ENCODE measurements at regions not wholly inside any gene's neighbourhood (a gene's known extent, or its start where the extent isn't known, plus 50 kb on each side); places are given as distances from the start of the nearest gene placed in this dataset.
"Not testable (repeated sequence)": the region's sequence is repeated elsewhere in the genome, so short reads cannot be mapped to it uniquely, and the experiment has no call there.

GRCh38 chr6:137625100-137625661 is 131.0 kb upstream of the OLIG3 start:
- H3K36me3 ChIP-seq (ENCODE audit: control insufficient read depth in 1 of 2, insufficient read depth in 2 of 2, low read length in 2 of 2), result no peaks in the 10 kb centered on the region
- H3K27me3 ChIP-seq (ENCODE audit: low read depth, low read length), result no peaks in the 10 kb centered on the region
- no peak overlapping the region for H3K4me3 ChIP-seq (ENCODE audit: low read depth in 1 of 2, low read length in 2 of 2)
- no peak overlapping the region for H3K27ac ChIP-seq (ENCODE audit: low read length)
- H3K9me3 ChIP-seq (ENCODE audit: control insufficient read depth in 1 of 2, low read length in 2 of 2), result no peaks in the 10 kb centered on the region
- no peaks in the 10 kb centered on the region for H3K4me1 ChIP-seq (ENCODE audit: control insufficient read depth in 1 of 2, insufficient read depth in 2 of 2, low read length in 2 of 2)

GRCh38 chr6:137625808-137626207 is 131.6 kb upstream of the OLIG3 start:
- Histone ChIP-seq H3K4me3 (ENCODE audit: low read depth in 1 of 2, low read length in 2 of 2) (no peak overlapping the region), H3K27me3 (ENCODE audit: low read depth, low read length) (no peaks in the 10 kb centered on the region), H3K4me1 (ENCODE audit: control insufficient read depth in 1 of 2, insufficient read depth in 2 of 2, low read length in 2 of 2) (no peaks in the 10 kb centered on the region), H3K27ac (ENCODE audit: low read length) (no peak overlapping the region), H3K36me3 (ENCODE audit: control insufficient read depth in 1 of 2, insufficient read depth in 2 of 2, low read length in 2 of 2) (no peaks in the 10 kb centered on the region), H3K9me3 (ENCODE audit: control insufficient read depth in 1 of 2, low read length in 2 of 2) (no peaks in the 10 kb centered on the region)

- Histone ChIP-seq H3K27ac (ENCODE audit: low read length) (no peak overlapping the region), H3K36me3 (ENCODE audit: control insufficient read depth in 1 of 2, insufficient read depth in 2 of 2, low read length in 2 of 2) (no peaks in the 10 kb centered on the region), H3K9me3 (ENCODE audit: control insufficient read depth in 1 of 2, low read length in 2 of 2) (no peaks in the 10 kb centered on the region), H3K4me1 (ENCODE audit: control insufficient read depth in 1 of 2, insufficient read depth in 2 of 2, low read length in 2 of 2) (no peaks in the 10 kb centered on the region), H3K27me3 (ENCODE audit: low read depth, low read length) (no peaks in the 10 kb centered on the region), H3K4me3 (ENCODE audit: low read depth in 1 of 2, low read length in 2 of 2) (no peak overlapping the region)
Measured at GRCh38 chr6:137630666-137631065, 136.5 kb upstream of the OLIG3 start.

- Histone ChIP-seq H3K4me3 (ENCODE audit: low read depth in 1 of 2, low read length in 2 of 2) (no peak overlapping the region), H3K27me3 (ENCODE audit: low read depth, low read length) (no peaks in the 10 kb centered on the region), H3K9me3 (ENCODE audit: control insufficient read depth in 1 of 2, low read length in 2 of 2) (no peaks in the 10 kb centered on the region), H3K4me1 (ENCODE audit: control insufficient read depth in 1 of 2, insufficient read depth in 2 of 2, low read length in 2 of 2) (no peaks in the 10 kb centered on the region), H3K27ac (ENCODE audit: low read length) (no peak overlapping the region), H3K36me3 (ENCODE audit: control insufficient read depth in 1 of 2, insufficient read depth in 2 of 2, low read length in 2 of 2) (no peaks in the 10 kb centered on the region)
Measured at GRCh38 chr6:137631323-137631722, 137.1 kb upstream of the OLIG3 start.

GRCh38 chr6:137634177-137634576 is 140.0 kb upstream of the OLIG3 start:
- not testable (repeated sequence) for H3K4me3 ChIP-seq (ENCODE audit: low read depth in 1 of 2, low read length in 2 of 2); H3K4me1 ChIP-seq (ENCODE audit: control insufficient read depth in 1 of 2, insufficient read depth in 2 of 2, low read length in 2 of 2); H3K27ac ChIP-seq (ENCODE audit: low read length); H3K9me3 ChIP-seq (ENCODE audit: control insufficient read depth in 1 of 2, low read length in 2 of 2); H3K36me3 ChIP-seq (ENCODE audit: control insufficient read depth in 1 of 2, insufficient read depth in 2 of 2, low read length in 2 of 2); H3K27me3 ChIP-seq (ENCODE audit: low read depth, low read length)

GRCh38 chr6:137637121-137637520 is 142.9 kb upstream of the OLIG3 start:
- Histone ChIP-seq H3K9me3 (ENCODE audit: control insufficient read depth in 1 of 2, low read length in 2 of 2) (no peaks in the 10 kb centered on the region), H3K36me3 (ENCODE audit: control insufficient read depth in 1 of 2, insufficient read depth in 2 of 2, low read length in 2 of 2) (no peaks in the 10 kb centered on the region), H3K27me3 (ENCODE audit: low read depth, low read length) (no peaks in the 10 kb centered on the region), H3K27ac (ENCODE audit: low read length) (no peak overlapping the region), H3K4me3 (ENCODE audit: low read depth in 1 of 2, low read length in 2 of 2) (no peak overlapping the region), H3K4me1 (ENCODE audit: control insufficient read depth in 1 of 2, insufficient read depth in 2 of 2, low read length in 2 of 2) (no peaks in the 10 kb centered on the region)

GRCh38 chr6:137638926-137639706 is 144.9 kb upstream of the OLIG3 start:
- Histone ChIP-seq H3K27ac (ENCODE audit: low read length) (no peak overlapping the region), H3K4me3 (ENCODE audit: low read depth in 1 of 2, low read length in 2 of 2) (no peak overlapping the region), H3K4me1 (ENCODE audit: control insufficient read depth in 1 of 2, insufficient read depth in 2 of 2, low read length in 2 of 2) (no peaks in the 10 kb centered on the region), H3K36me3 (ENCODE audit: control insufficient read depth in 1 of 2, insufficient read depth in 2 of 2, low read length in 2 of 2) (no peaks in the 10 kb centered on the region), H3K27me3 (ENCODE audit: low read depth, low read length) (no peaks in the 10 kb centered on the region), H3K9me3 (ENCODE audit: control insufficient read depth in 1 of 2, low read length in 2 of 2) (no peaks in the 10 kb centered on the region)

GRCh38 chr6:137640086-137640485 is 145.9 kb upstream of the OLIG3 start:
- H3K27me3 ChIP-seq (ENCODE audit: low read depth, low read length), result no peaks in the 10 kb centered on the region
- no peaks in the 10 kb centered on the region for H3K9me3 ChIP-seq (ENCODE audit: control insufficient read depth in 1 of 2, low read length in 2 of 2)
- H3K36me3 ChIP-seq (ENCODE audit: control insufficient read depth in 1 of 2, insufficient read depth in 2 of 2, low read length in 2 of 2), result no peaks in the 10 kb centered on the region
- no peaks in the 10 kb centered on the region for H3K4me1 ChIP-seq (ENCODE audit: control insufficient read depth in 1 of 2, insufficient read depth in 2 of 2, low read length in 2 of 2)
- no peak overlapping the region for H3K4me3 ChIP-seq (ENCODE audit: low read depth in 1 of 2, low read length in 2 of 2)
- H3K27ac ChIP-seq (ENCODE audit: low read length), result no peak overlapping the region

GRCh38 chr6:137641474-137642077 is 147.4 kb upstream of the OLIG3 start:
- Histone ChIP-seq H3K4me3 (ENCODE audit: low read depth in 1 of 2, low read length in 2 of 2) (no peak overlapping the region), H3K27me3 (ENCODE audit: low read depth, low read length) (no peaks in the 10 kb centered on the region), H3K4me1 (ENCODE audit: control insufficient read depth in 1 of 2, insufficient read depth in 2 of 2, low read length in 2 of 2) (no peaks in the 10 kb centered on the region), H3K9me3 (ENCODE audit: control insufficient read depth in 1 of 2, low read length in 2 of 2) (no peaks in the 10 kb centered on the region), H3K27ac (ENCODE audit: low read length) (no peak overlapping the region), H3K36me3 (ENCODE audit: control insufficient read depth in 1 of 2, insufficient read depth in 2 of 2, low read length in 2 of 2) (no peaks in the 10 kb centered on the region)

- H3K4me1 ChIP-seq (ENCODE audit: control insufficient read depth in 1 of 2, insufficient read depth in 2 of 2, low read length in 2 of 2); H3K27me3 ChIP-seq (ENCODE audit: low read depth, low read length); H3K4me3 ChIP-seq (ENCODE audit: low read depth in 1 of 2, low read length in 2 of 2); H3K36me3 ChIP-seq (ENCODE audit: control insufficient read depth in 1 of 2, insufficient read depth in 2 of 2, low read length in 2 of 2); H3K9me3 ChIP-seq (ENCODE audit: control insufficient read depth in 1 of 2, low read length in 2 of 2); H3K27ac ChIP-seq (ENCODE audit: low read length): not testable (repeated sequence)
Measured at GRCh38 chr6:137643210-137643609, 149.0 kb upstream of the OLIG3 start.

GRCh38 chr6:137643644-137644043 is 149.4 kb upstream of the OLIG3 start:
- not testable (repeated sequence) for H3K36me3 ChIP-seq (ENCODE audit: control insufficient read depth in 1 of 2, insufficient read depth in 2 of 2, low read length in 2 of 2); H3K27me3 ChIP-seq (ENCODE audit: low read depth, low read length); H3K4me3 ChIP-seq (ENCODE audit: low read depth in 1 of 2, low read length in 2 of 2); H3K9me3 ChIP-seq (ENCODE audit: control insufficient read depth in 1 of 2, low read length in 2 of 2); H3K27ac ChIP-seq (ENCODE audit: low read length); H3K4me1 ChIP-seq (ENCODE audit: control insufficient read depth in 1 of 2, insufficient read depth in 2 of 2, low read length in 2 of 2)

Measured in muscle layer of duodenum (tissue), 2 donors.